ENCODE measurements at regions not wholly inside any gene's neighbourhood (a gene's known extent, or its start where the extent isn't known, plus 50 kb on each side); places are given as distances from the start of the nearest gene placed in this dataset.
A peak's percentile ranks its signal among the peaks of the same experiment; 100 is the strongest.
"Not testable (repeated sequence)": the region's sequence is repeated elsewhere in the genome, so short reads cannot be mapped to it uniquely, and the experiment has no call there.

- DNase-seq, result not testable (repeated sequence)
Observed at GRCh38 chr1:146487555-146487954, 258.7 kb upstream of the NOTCH2NLA start.

DNA sequence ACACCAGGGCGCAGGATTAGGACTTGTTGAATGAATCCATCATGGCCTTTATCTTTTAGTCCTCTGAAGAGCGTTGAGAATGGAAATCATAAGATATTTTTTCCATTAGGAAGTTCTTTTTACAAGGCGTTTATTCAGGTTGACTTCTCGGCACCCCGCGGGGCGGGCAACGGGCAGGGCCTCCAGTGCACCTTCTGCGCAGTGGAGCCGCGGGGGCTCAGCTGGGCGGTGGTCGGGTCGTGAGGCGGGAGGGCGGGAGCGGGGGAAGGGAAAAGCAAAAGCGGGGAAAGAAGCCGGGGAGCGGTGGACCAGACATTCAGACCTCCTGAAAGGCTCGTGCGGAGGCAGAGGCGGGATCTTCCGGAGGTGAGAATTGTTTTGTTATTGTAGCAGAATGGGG lies 258.3 kb upstream of the NOTCH2NLA start:
- DNase-seq, result not testable (repeated sequence)

DNA sequence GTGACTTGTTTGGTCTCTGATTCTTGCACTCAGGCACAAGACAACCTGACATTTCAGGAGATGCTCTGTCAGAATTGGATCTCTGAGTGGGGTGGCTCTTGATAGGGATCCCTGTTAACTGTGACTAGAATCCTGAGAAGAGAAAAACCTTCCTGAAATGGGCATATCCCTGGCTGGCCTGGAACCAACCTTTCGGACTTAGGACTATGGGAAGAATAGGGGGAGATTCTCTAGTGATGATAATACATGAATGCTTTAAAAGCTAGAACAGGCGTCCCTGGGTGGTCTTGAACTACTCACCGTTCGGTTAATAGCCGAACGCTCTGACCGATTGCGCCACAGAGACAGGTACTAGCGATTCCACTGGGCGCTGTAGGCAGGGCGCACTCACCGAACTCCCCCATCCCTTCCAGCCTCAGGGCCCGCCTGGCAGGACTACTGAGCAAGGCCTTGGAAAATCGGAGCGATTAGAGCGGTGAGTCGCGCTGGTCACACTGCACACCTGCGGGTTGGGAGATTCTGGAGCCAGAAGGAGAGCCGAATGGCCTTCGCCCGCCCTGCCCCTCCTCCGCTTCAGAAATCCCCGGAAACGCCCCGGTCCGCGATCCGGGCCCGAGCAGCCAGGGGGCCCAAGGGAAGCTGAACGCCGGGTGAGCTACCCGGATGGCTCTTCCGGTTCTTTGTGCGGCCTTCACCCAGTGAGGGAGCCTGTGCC lies 257.6 kb upstream of the NOTCH2NLA start:
- DNase-seq, result peak in 1 of 3 experiments; percentile 25

GRCh38 chr1:146484195-146484594 lies 255.4 kb upstream of the NOTCH2NLA start:
- DNase-seq, result not testable (repeated sequence)

DNA sequence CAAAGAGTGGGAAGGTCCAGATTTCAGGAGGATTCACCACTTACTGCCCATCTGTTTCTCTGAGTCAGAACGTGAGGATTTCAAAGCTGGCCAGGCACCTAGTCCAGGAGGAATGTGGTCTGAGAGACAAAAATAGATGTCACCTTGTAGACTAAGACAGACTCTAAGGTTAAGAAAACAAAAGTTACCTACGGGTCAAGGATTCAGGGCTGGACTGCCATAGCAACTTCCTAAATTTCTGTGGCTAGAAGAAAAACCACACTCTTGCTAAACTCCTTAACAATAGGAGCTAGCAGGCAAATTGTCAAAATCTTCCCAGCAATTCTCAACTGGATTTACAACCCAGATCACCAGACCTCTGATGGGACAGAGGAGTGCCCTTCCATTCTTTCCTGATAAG lies 250.4 kb upstream of the NOTCH2NLA start:
- DNase-seq, result not testable (repeated sequence)

DNA sequence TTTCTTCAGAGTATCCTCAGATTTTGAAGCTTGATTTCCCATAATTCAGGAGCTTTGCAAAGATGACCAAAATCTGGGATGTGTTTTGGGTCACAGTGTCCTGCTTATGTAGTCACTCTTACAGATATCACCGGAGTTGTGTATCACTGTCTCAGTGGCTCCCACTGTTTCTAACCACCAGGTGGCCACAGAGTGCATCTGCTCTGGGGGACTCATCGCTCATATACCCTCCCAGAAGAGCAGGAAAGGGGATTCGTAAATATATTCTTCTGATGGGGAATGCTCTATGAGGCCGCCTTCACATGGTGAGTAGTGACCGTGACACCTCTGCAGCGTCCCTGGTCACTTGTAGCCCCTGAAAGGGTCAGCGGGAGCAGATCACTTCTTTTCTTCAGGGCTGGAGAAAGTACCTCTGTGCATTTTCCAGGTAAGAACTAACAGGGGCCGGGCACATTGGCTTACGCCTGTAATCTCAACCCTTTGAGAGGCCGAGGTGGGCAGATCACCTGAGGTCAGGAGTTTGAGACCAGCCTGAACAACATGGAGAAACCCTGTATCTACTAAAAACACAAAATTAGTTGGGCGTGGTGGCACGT lies 249.4 kb upstream of the NOTCH2NLA start:
- DNase-seq, result peak; percentile 20 to 55 (median 39)

DNA sequence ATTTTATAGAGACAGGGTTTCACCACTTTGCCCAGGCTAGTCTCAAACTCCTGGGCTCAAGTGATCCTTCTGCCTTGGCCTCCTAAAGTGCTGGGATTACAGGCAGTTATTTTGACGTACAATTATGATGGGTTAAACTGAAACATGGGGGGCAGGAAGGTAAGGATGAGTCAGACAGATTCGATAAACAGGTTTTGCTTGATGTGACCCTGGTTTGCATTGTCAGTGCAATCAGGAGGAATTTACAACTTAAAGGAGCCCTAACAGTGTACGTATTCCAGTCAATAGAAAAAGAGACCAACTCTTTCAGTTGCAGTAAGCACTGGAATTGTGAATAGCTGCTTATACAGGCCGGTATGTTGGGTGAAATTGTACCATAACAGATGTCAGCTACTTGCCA lies 246.3 kb upstream of the NOTCH2NLA start:
- DNase-seq, result not testable (repeated sequence)

DNA sequence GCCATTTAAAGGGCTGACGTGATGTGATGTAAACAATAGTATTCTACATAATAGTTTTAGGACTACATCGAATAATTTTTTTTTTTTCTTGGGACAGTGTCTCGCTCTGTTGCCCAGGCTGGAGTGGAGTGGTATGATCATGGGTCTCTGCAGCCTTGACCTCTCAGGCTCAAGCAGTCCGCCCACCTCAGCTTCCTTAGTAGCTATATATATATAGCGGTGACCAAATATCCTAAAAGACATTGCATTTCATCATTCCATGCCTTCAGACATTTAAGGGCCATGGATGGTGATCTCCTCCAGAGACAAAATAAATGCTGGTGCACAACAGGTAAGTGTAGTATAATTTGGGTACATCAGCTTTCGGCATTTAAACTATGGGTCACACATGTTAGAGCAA lies 245.4 kb upstream of the NOTCH2NLA start:
- DNase-seq, result not testable (repeated sequence)

GRCh38 chr1:146472192-146472861 lies 243.5 kb upstream of the NOTCH2NLA start:
- peak; percentile 80 to 89 (median 89) for DNase-seq

GRCh38 chr1:146459939-146460338 lies 231.1 kb upstream of the NOTCH2NLA start:
- not testable (repeated sequence) for DNase-seq

- not testable (repeated sequence) for DNase-seq
Observed at GRCh38 chr1:146459308-146459707, 230.5 kb upstream of the NOTCH2NLA start.

DNA sequence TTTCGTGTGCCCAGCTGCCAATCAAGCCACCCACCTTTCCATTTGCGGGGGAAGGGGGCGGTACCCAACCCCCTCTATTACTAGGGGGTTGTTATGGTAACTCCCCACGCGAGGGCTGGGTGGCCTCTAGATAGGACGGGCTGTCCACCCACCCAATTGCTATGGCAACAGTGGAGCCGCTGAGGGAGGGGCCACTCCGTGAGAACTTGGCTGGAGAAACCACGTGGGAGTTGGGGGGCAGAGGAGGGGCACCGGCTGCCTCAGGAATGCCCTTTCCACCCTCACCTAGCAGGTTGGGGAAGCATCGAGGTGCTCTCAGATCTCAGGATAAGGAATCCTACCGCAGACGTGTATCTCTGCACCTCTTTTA lies 220.0 kb upstream of the NOTCH2NLA start:
- DNase-seq, result not testable (repeated sequence)

DNA sequence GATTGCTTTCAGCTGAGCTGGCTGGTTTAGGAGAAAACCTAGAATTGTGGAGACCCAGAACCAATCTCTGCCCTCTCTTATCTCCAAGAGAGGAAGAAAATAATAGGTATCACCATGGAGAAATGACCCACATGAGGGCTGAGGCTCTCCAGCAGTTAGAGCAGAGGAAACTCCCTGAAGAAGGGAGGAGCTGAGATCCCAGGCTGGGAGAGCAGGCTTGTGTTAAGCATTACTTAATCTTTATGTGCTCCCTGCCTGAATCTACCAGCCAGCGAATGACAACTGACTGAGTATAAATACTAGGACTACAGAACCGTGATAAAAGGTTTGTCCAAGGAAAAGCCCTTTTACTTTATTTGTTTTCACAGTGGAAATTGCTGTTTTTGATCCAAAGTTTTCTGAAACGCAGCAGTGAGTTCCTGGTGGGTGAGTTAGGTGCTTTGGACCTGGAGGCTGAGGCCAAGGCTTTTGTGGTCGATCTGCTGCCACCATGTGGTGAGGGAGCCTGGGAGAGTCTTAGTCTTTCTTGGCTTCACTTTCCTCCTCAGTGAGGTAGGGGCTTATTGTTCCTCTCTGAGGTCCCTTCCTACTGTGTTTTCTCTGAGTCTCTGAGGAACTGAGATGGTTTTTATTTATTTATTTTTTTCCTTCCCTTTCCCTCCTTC lies 219.5 kb upstream of the NOTCH2NLA start:
- not testable (repeated sequence) for DNase-seq

- DNase-seq, result peak in 2 of 3 experiments; percentile 6 to 30
Observed at GRCh38 chr1:146443871-146444222, 215.0 kb upstream of the NOTCH2NLA start.

- DNase-seq, result not testable (repeated sequence)
Observed at GRCh38 chr1:146443088-146443870, 214.5 kb upstream of the NOTCH2NLA start.

DNA sequence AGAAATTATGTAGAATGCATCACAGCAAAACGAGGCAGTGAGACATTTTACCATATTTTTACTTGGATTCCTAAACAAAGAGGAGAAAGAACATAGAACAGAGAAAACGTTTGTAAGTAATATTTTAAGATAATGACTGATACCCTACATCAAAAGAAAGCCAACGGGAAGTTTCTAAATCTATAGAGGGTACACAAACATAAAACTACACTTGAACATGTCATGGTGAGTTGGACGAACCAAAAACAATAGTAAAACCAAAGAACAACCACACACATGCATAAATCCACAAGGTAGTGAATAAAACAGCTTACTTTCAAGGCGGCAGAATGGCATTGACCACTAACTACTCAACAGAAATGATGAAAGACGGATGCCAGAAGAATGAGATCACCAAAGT lies 209.7 kb upstream of the NOTCH2NLA start:
- DNase-seq, result not testable (repeated sequence)

DNA sequence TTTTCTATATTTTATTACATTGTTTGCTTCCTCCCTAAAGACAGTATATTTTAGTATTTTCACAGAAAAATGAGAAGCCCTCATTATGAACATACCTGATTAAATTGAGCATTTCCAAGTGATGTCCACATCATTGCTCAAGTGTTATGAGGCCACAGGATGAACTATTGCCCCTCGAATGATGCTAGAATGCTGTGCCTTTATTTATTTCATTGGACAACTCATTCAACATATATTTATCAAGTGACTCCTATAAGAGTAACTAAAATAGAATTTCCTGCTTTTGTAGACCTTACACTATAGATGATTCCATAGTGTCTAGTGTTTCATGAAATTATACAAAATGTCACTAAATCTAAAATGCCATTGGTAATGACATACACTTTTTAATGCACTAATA lies 187.8 kb upstream of the NOTCH2NLA start:
- not testable (repeated sequence) for DNase-seq

- not testable (repeated sequence) for DNase-seq
Observed at GRCh38 chr1:146415017-146415416, 186.2 kb upstream of the NOTCH2NLA start.

GRCh38 chr1:146413911-146414310 lies 185.1 kb upstream of the NOTCH2NLA start:
- DNase-seq, result not testable (repeated sequence)

- DNase-seq, result not testable (repeated sequence)
Observed at GRCh38 chr1:146411923-146412322, 183.1 kb upstream of the NOTCH2NLA start.

DNA sequence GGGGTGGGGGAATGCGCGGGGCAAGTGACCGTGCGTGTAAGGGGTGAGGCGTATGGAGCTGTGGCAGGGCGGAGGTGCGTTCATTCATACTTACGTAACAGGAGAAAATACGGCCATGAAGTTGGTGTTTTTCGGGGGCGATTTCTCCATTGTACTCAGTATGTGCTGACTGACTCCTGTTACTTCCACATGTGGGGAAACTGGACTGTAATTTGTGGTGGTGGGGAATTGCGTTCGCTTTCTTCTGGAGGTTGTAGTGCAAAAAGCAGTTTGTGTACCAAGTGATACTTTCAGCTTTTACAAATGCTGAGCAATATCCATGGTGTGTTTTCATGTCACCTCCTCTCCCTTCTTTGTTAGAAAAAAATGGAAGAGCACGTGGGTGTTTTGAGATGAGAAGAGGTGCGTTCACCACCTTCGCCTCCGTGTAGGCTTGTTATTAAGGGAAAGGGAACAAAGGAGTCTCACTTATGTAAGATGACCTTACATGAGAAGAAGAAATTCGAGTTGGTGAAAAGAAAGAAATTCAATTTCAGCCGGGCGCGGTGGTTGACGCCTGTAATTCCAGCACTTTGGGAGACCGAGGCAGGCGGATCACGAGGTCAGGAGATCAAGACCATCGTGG lies 181.1 kb upstream of the NOTCH2NLA start:
- peak in 1 of 3 experiments; percentile 20 for DNase-seq
